ENCODE measurements at regions not wholly inside any gene's neighbourhood (a gene's known extent, or its start where the extent isn't known, plus 50 kb on each side); places are given as distances from the start of the nearest gene placed in this dataset.

DNA sequence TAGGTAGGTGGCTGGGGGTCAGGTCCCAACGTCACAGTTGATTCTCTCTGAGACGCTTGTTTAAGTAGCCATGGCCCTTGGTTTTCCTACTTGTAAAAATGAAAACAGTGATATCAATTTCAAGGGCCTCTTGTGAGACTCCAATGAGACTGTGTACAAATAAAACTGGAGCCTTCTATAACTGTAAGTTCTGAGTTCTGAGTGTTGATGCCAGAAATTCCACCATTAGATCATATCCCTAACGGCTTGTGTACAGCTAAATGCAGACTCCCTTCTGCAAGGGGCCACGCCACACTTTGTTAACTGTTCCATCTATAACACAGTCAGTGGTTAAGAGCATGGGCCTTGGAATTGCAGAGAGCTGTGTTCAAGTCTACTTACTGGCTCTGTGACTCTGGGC lies 267.3 kb downstream of the TLE3 start:
- Histone ChIP-seq H2AFZ (ENCODE audit: low read length) (no peak overlapping the region), H3K9me3 (ENCODE audit: low read length) (no peaks in the 10 kb centered on the region), H3K4me2 (ENCODE audit: low read length) (no peak overlapping the region), H3K79me2 (ENCODE audit: insufficient read depth, low read depth, low read length) (no peaks in the 10 kb centered on the region), H4K20me1 (ENCODE audit: insufficient read depth, low read length) (no peaks in the 10 kb centered on the region), H3K4me1 (ENCODE audit: insufficient read depth, low read length, poor library complexity, severe bottlenecking) (no peaks in the 10 kb centered on the region), H3K9me2 (ENCODE audit: insufficient read depth, low read length) (no peaks in the 10 kb centered on the region), H3K27ac (ENCODE audit: low read depth, low read length, poor library complexity, severe bottlenecking) (no peak overlapping the region), H3K4me3 (ENCODE audit: low read depth, low read length, poor library complexity, severe bottlenecking) (no peak overlapping the region), H3K36me3 (ENCODE audit: insufficient read depth, low read length) (no peaks in the 10 kb centered on the region)
- TF ChIP-seq, protein P1, sequence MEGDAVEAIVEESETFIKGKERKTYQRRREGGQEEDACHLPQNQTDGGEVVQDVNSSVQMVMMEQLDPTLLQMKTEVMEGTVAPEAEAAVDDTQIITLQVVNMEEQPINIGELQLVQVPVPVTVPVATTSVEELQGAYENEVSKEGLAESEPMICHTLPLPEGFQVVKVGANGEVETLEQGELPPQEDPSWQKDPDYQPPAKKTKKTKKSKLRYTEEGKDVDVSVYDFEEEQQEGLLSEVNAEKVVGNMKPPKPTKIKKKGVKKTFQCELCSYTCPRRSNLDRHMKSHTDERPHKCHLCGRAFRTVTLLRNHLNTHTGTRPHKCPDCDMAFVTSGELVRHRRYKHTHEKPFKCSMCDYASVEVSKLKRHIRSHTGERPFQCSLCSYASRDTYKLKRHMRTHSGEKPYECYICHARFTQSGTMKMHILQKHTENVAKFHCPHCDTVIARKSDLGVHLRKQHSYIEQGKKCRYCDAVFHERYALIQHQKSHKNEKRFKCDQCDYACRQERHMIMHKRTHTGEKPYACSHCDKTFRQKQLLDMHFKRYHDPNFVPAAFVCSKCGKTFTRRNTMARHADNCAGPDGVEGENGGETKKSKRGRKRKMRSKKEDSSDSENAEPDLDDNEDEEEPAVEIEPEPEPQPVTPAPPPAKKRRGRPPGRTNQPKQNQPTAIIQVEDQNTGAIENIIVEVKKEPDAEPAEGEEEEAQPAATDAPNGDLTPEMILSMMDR (conservative IDR thresholded peaks at IDR 0.05; ENCODE audit: low read length) = no peak
- TF ChIP-seq EZH2phosphoT487 (IDR thresholded peaks at IDR 0.05; ENCODE audit: borderline replicate concordance, low read depth, low read length) = no peak
- intact Hi-C loops (cut with micrococcal nuclease; ENCODE audit: unreplicated experiment) = no loop called here
- BruUV-seq (replicated peaks) = no TSS peak
- no peak for DNase-seq (ENCODE audit: low spot score)
- CTCF ChIA-PET (ENCODE audit: unreplicated experiment) = no interaction called here
- POLR2A ChIA-PET = interaction anchor here (0.7 kb wide), 1 partner anchor 370 kb away, joined by 3 read pairs; no protein-coding TSS in a partner anchor

DNA sequence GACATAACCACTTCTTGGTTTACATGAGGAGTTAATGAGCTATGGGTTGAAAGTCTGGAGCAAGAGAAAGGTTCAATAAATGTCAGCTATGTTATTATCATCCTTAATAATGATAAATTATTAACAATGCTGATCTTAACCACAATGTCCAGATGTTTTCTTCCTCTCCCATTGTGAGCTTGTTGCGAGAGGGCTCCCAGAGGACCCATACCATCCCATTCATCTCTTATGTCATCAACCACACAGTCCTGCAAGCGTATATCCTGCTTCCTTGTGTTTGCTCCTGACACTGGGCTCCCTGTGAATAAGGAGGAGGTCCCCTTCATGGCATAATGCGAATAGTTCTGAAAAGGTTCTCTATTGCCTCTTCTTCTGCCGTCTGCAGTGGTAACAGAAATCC lies 266.8 kb downstream of the TLE3 start:
- no peak overlapping the region for H3K27ac ChIP-seq (ENCODE audit: low read depth, low read length, poor library complexity, severe bottlenecking)
- POLR2A ChIA-PET = no interaction called here
- H3K9me2 ChIP-seq (ENCODE audit: insufficient read depth, low read length) = no peaks in the 10 kb centered on the region
- no peaks in the 10 kb centered on the region for H3K36me3 ChIP-seq (ENCODE audit: insufficient read depth, low read length)
- H3K4me3 ChIP-seq (ENCODE audit: low read depth, low read length, poor library complexity, severe bottlenecking) = no peak overlapping the region
- intact Hi-C loops (cut with micrococcal nuclease; ENCODE audit: unreplicated experiment) = no loop called here
- no peaks in the 10 kb centered on the region for H3K9me3 ChIP-seq (ENCODE audit: low read length)
- no peaks in the 10 kb centered on the region for H3K4me1 ChIP-seq (ENCODE audit: insufficient read depth, low read length, poor library complexity, severe bottlenecking)
- TF ChIP-seq, protein P1 (conservative IDR thresholded peaks at IDR 0.05; ENCODE audit: low read length) = no peak
- no peak for TF ChIP-seq EZH2phosphoT487 (IDR thresholded peaks at IDR 0.05; ENCODE audit: borderline replicate concordance, low read depth, low read length)
- CTCF ChIA-PET (ENCODE audit: unreplicated experiment) = no interaction called here
- BruUV-seq (replicated peaks) = no TSS peak
- H2AFZ ChIP-seq (ENCODE audit: low read length) = no peak overlapping the region
- no peaks in the 10 kb centered on the region for H4K20me1 ChIP-seq (ENCODE audit: insufficient read depth, low read length)
- no peak for DNase-seq (ENCODE audit: low spot score)
- H3K79me2 ChIP-seq (ENCODE audit: insufficient read depth, low read depth, low read length) = no peaks in the 10 kb centered on the region
- H3K4me2 ChIP-seq (ENCODE audit: low read length) = no peak overlapping the region

DNA sequence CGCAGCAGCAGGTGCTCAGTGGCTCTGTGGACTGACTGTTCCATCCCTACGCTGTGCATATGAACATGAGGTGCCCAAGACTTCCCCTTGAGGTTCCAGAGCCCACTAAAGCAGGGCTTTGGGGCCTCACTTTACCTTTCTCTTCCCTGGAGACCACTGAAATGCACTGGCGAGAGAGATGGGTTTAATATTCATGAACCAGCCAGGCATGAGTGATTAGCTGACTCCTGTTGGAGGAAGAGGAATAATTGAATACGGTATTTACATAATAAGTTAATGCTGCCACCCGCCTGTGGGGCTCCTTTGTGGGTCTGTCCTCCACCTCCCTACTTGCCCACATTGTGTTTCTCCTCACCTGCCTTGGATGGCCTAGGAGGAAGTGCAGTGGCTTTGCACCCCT lies 263.4 kb downstream of the TLE3 start:
- no peaks in the 10 kb centered on the region for H3K36me3 ChIP-seq (ENCODE audit: insufficient read depth, low read length)
- no peak overlapping the region for H3K27ac ChIP-seq (ENCODE audit: low read depth, low read length, poor library complexity, severe bottlenecking)
- H3K9me2 ChIP-seq (ENCODE audit: insufficient read depth, low read length) = no peaks in the 10 kb centered on the region
- H3K9me3 ChIP-seq (ENCODE audit: low read length) = no peaks in the 10 kb centered on the region
- no peak overlapping the region for H3K4me3 ChIP-seq (ENCODE audit: low read depth, low read length, poor library complexity, severe bottlenecking)
- no peak overlapping the region for H3K4me2 ChIP-seq (ENCODE audit: low read length)
- no peak for TF ChIP-seq EZH2phosphoT487 (IDR thresholded peaks at IDR 0.05; ENCODE audit: borderline replicate concordance, low read depth, low read length)
- TF ChIP-seq, protein P1 (conservative IDR thresholded peaks at IDR 0.05; ENCODE audit: low read length) = no peak
- no TSS peak for BruUV-seq (replicated peaks)
- no peak overlapping the region for H2AFZ ChIP-seq (ENCODE audit: low read length)
- no peaks in the 10 kb centered on the region for H3K79me2 ChIP-seq (ENCODE audit: insufficient read depth, low read depth, low read length)
- intact Hi-C loops (cut with micrococcal nuclease; ENCODE audit: unreplicated experiment) = no loop called here
- H4K20me1 ChIP-seq (ENCODE audit: insufficient read depth, low read length) = no peaks in the 10 kb centered on the region
- ChIA-PET POLR2A (interaction anchor here (0.6 kb wide), 1 partner anchor 1888 kb away, joined by 5 read pairs; no protein-coding TSS in a partner anchor), CTCF (ENCODE audit: unreplicated experiment) (no interaction called here)
- DNase-seq (ENCODE audit: low spot score) = no peak
- no peaks in the 10 kb centered on the region for H3K4me1 ChIP-seq (ENCODE audit: insufficient read depth, low read length, poor library complexity, severe bottlenecking)
